ENCODE measurements at regions not wholly inside any gene's neighbourhood (a gene's known extent, or its start where the extent isn't known, plus 50 kb on each side); places are given as distances from the start of the nearest gene placed in this dataset.

- Mint-ChIP-seq H3K27me3 (ENCODE audit: low read depth) (no peaks in the 10 kb centered on the region), H3K9me3 (peaks cover 7% of the 10 kb centered on the region), H3K4me3 (no peak overlapping the region), H3K36me3 (no peaks in the 10 kb centered on the region), H3K4me1 (no peaks in the 10 kb centered on the region), H3K27ac (no peak overlapping the region)
- TF ChIP-seq, protein P1, sequence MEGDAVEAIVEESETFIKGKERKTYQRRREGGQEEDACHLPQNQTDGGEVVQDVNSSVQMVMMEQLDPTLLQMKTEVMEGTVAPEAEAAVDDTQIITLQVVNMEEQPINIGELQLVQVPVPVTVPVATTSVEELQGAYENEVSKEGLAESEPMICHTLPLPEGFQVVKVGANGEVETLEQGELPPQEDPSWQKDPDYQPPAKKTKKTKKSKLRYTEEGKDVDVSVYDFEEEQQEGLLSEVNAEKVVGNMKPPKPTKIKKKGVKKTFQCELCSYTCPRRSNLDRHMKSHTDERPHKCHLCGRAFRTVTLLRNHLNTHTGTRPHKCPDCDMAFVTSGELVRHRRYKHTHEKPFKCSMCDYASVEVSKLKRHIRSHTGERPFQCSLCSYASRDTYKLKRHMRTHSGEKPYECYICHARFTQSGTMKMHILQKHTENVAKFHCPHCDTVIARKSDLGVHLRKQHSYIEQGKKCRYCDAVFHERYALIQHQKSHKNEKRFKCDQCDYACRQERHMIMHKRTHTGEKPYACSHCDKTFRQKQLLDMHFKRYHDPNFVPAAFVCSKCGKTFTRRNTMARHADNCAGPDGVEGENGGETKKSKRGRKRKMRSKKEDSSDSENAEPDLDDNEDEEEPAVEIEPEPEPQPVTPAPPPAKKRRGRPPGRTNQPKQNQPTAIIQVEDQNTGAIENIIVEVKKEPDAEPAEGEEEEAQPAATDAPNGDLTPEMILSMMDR (IDR thresholded peaks at IDR 0.05; ENCODE audit: unreplicated experiment), result no peak
- no peak for DNase-seq (ENCODE audit: low spot score in 2 of 2, unreplicated experiment in 2 of 2)
Measured at GRCh38 chr18:54069729-54070128, 154.7 kb downstream of the MBD2 start.

GRCh38 chr18:54060343-54061005, 164.0 kb downstream of the MBD2 start:
- Mint-ChIP-seq H3K4me3 (no peak overlapping the region), H3K9me3 (no peaks in the 10 kb centered on the region), H3K27ac (no peak overlapping the region), H3K27me3 (ENCODE audit: low read depth) (no peaks in the 10 kb centered on the region), H3K4me1 (no peaks in the 10 kb centered on the region), H3K36me3 (no peaks in the 10 kb centered on the region)
- TF ChIP-seq, protein P1 (IDR thresholded peaks at IDR 0.05; ENCODE audit: unreplicated experiment), result no peak
- DNase-seq (ENCODE audit: low spot score in 2 of 2, unreplicated experiment in 2 of 2), result no peak

GRCh38 chr18:54052732-54053429, 171.6 kb downstream of the MBD2 start:
- Mint-ChIP-seq H3K27ac (no peak overlapping the region), H3K27me3 (ENCODE audit: low read depth) (no peaks in the 10 kb centered on the region), H3K36me3 (no peaks in the 10 kb centered on the region), H3K4me1 (no peaks in the 10 kb centered on the region), H3K9me3 (peaks cover 4% of the 10 kb centered on the region), H3K4me3 (no peak overlapping the region)
- TF ChIP-seq, protein P1 (IDR thresholded peaks at IDR 0.05; ENCODE audit: unreplicated experiment), result no peak
- DNase-seq (ENCODE audit: low spot score in 2 of 2, unreplicated experiment in 2 of 2), result no peak

GRCh38 chr18:54052259-54052658, 172.2 kb downstream of the MBD2 start:
- no peak for DNase-seq (ENCODE audit: low spot score in 2 of 2, unreplicated experiment in 2 of 2)
- Mint-ChIP-seq H3K27me3 (ENCODE audit: low read depth) (no peaks in the 10 kb centered on the region), H3K4me3 (no peak overlapping the region), H3K4me1 (no peaks in the 10 kb centered on the region), H3K27ac (no peak overlapping the region), H3K9me3 (peaks cover 4% of the 10 kb centered on the region), H3K36me3 (no peaks in the 10 kb centered on the region)
- TF ChIP-seq, protein P1 (IDR thresholded peaks at IDR 0.05; ENCODE audit: unreplicated experiment), result no peak

DNA sequence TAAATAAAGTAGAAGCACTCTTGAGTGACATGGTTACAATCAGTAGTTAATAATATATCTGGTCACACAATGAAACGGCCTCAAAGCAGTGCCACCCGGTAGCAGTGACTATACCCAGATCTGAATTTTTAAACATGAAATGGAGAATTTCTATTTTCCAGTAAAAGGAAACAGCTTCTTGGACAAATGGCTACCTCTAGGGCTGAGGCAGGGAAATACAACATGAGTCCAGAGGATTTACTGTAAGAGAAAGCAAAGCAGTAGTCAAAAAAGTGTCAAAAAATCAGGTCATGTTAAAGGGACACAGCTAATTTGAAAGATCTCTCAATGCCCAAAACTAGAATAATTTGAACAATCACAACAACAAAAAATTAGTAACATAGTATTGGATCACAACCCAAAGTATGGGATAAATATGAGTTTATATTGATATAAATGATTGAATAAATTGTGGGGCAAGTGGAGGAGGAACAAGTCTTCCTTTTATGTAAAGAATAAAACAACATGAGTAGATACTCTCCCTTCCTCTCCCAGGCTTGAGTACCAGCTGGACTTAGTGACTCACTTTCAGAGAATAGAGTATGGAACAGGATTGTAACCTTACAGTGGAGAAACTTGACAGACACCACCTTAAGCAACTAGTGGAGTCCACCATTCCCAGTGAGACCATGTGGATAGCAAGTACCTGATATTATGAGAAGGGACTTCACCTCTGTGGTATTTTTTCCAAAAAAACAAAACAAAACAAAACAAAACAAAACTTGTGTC, 180.8 kb downstream of the MBD2 start:
- TF ChIP-seq, protein P1 (IDR thresholded peaks at IDR 0.05; ENCODE audit: unreplicated experiment), result no peak
- H3K4me3 Mint-ChIP-seq, result no peak overlapping the region
- H3K9me3 Mint-ChIP-seq, result no peaks in the 10 kb centered on the region
- H3K4me1 Mint-ChIP-seq, result no peaks in the 10 kb centered on the region
- H3K36me3 Mint-ChIP-seq, result no peaks in the 10 kb centered on the region
- DNase-seq (ENCODE audit: low spot score in 2 of 2, unreplicated experiment in 2 of 2), result no peak
- H3K27me3 Mint-ChIP-seq (ENCODE audit: low read depth), result peaks cover 2% of the 10 kb centered on the region
- H3K27ac Mint-ChIP-seq, result no peak overlapping the region

Measured in mesothelial cell of epicardium (in vitro differentiated cells).